ENCODE measurements at regions not wholly inside any gene's neighbourhood (a gene's known extent, or its start where the extent isn't known, plus 50 kb on each side); places are given as distances from the start of the nearest gene placed in this dataset.
A peak's percentile ranks its signal among the peaks of the same experiment; 100 is the strongest.
"Not testable (repeated sequence)": the region's sequence is repeated elsewhere in the genome, so short reads cannot be mapped to it uniquely, and the experiment has no call there.

DNA sequence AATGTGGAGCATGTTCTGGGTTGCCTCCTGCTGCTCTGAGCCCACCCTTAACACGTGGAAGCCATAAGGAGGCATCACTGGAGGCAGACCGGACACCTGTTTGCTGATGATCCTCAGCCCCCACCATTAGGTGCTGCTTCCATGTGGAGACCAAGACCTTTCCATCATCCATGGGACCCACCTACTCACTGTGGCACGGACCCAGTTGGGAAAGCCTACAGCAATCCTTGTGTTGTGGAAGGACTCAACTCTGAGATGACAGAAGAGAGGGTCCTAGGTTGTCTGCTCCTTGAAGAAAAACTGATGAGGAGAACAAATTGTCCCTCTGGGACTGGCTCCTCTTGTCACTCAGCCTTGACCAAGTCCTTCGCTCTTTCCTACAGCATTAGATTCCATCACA, 86.5 kb upstream of the RAB12 start:
- DNase-seq (ENCODE audit: low read depth, low spot score), result no peak
- Mint-ChIP-seq H3K27me3 (ENCODE audit: low read depth) (peaks cover 16% of the 10 kb centered on the region), H3K36me3 (ENCODE audit: low read depth) (no peaks in the 10 kb centered on the region), H3K27ac (ENCODE audit: unreplicated experiment) (no peak overlapping the region), H3K9me3 (peaks cover 2% of the 10 kb centered on the region), H3K4me1 (no peaks in the 10 kb centered on the region), H3K4me3 (no peak overlapping the region)
- TF ChIP-seq, protein P1, sequence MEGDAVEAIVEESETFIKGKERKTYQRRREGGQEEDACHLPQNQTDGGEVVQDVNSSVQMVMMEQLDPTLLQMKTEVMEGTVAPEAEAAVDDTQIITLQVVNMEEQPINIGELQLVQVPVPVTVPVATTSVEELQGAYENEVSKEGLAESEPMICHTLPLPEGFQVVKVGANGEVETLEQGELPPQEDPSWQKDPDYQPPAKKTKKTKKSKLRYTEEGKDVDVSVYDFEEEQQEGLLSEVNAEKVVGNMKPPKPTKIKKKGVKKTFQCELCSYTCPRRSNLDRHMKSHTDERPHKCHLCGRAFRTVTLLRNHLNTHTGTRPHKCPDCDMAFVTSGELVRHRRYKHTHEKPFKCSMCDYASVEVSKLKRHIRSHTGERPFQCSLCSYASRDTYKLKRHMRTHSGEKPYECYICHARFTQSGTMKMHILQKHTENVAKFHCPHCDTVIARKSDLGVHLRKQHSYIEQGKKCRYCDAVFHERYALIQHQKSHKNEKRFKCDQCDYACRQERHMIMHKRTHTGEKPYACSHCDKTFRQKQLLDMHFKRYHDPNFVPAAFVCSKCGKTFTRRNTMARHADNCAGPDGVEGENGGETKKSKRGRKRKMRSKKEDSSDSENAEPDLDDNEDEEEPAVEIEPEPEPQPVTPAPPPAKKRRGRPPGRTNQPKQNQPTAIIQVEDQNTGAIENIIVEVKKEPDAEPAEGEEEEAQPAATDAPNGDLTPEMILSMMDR (conservative IDR thresholded peaks at IDR 0.05), result no peak

DNA sequence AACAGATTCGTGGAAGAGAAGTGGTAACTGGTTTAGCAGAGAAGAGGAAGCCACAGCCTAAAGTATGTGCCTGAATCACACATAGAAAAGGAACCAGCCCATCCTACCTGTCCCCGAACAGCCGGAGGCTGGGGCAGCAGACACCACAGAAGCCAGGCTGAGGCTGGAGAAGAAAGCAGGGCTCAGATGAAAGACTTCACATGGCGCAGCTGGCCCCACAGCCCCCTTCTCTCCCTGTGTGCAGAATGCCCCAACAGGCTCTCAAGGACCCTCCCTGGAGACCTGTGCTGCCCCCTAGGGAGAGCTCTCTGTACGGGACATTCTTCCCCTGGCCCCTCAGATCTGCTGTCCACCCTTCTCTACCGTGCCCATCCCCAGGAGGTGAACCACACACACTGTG, 83.5 kb upstream of the RAB12 start:
- H3K36me3 Mint-ChIP-seq (ENCODE audit: low read depth), result no peaks in the 10 kb centered on the region
- peaks cover 16% of the 10 kb centered on the region for H3K27me3 Mint-ChIP-seq (ENCODE audit: low read depth)
- TF ChIP-seq, protein P1 (conservative IDR thresholded peaks at IDR 0.05), result no peak
- peaks cover 8% of the 10 kb centered on the region for H3K9me3 Mint-ChIP-seq
- no peaks in the 10 kb centered on the region for H3K4me1 Mint-ChIP-seq
- no peak overlapping the region for H3K4me3 Mint-ChIP-seq
- peak; percentile 14 for DNase-seq (ENCODE audit: low read depth, low spot score)
- no peak overlapping the region for H3K27ac Mint-ChIP-seq (ENCODE audit: unreplicated experiment)

DNA sequence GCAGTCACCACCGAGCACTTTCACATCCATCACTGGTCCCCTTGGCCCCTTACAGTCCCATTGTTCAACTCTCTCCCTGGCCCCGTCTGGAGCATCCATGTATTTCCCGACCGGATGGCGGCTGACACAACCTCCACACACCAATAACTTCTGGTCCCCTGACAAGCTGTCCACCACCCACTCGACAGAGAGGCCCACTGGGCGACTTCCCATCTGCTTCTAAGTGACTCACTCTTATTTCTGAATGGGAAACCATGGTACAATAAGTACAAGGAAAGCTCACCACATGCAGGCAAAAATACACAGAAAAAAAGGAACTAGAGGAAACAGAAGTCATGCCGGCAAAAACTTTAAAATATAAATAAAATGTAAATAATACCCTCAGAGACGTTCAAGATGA, 82.9 kb upstream of the RAB12 start:
- TF ChIP-seq, protein P1 (conservative IDR thresholded peaks at IDR 0.05), result no peak
- no peaks in the 10 kb centered on the region for H3K4me1 Mint-ChIP-seq
- no peak overlapping the region for H3K4me3 Mint-ChIP-seq

DNA sequence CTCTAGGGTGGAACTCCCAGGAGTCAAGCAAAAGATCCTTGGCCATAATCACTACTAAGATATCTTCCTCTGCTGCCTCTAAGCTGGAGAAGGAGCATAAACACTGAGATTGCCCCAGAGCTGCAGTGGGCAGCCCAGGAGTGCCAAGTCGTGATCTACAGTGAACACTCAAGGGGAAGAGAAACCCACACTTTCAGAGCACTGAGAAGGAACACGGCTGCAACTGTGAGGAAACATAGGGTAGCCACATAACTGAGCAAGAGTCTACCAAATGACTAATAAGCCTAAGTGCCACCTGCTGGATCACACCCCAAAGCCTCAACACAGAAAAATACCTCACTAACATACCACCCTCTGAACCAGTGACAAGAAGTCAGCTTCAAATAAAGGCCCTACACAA, 79.6 kb upstream of the RAB12 start:
- TF ChIP-seq, protein P1 (conservative IDR thresholded peaks at IDR 0.05), result no peak
- Mint-ChIP-seq H3K9me3 (peaks cover 25% of the 10 kb centered on the region), H3K36me3 (ENCODE audit: low read depth) (peaks cover 2% of the 10 kb centered on the region), H3K27ac (ENCODE audit: unreplicated experiment) (no peak overlapping the region), H3K4me3 (no peak overlapping the region), H3K4me1 (no peaks in the 10 kb centered on the region), H3K27me3 (ENCODE audit: low read depth) (peaks cover 4% of the 10 kb centered on the region)
- no peak for DNase-seq (ENCODE audit: low read depth, low spot score)

More for the DNA sequence above, 82.9 kb upstream of the RAB12 start:
- peaks cover 14% of the 10 kb centered on the region for H3K27me3 Mint-ChIP-seq (ENCODE audit: low read depth)
- DNase-seq (ENCODE audit: low read depth, low spot score), result no peak
- peaks cover 15% of the 10 kb centered on the region for H3K9me3 Mint-ChIP-seq
- no peak overlapping the region for H3K27ac Mint-ChIP-seq (ENCODE audit: unreplicated experiment)
- no peaks in the 10 kb centered on the region for H3K36me3 Mint-ChIP-seq (ENCODE audit: low read depth)

DNA sequence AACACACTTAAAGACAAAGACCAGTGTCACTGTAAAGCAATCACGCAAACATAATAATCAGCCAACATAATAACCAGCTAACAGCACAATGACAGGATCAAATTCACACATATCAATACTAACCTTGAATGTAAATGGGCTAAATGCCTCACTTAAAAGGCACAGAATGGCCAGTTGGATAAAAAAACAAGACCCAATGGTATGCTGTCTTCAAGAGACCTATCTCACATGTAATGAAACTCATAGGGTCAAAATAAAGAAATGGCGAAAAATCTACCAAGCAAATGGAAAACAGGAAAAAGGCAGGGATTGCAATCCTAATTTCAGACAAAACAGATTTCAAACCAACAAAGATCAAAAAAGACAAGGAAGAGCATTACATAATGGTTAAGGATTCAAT, 78.2 kb upstream of the RAB12 start:
- H3K27ac Mint-ChIP-seq (ENCODE audit: unreplicated experiment); H3K27me3 Mint-ChIP-seq (ENCODE audit: low read depth); DNase-seq (ENCODE audit: low read depth, low spot score); H3K4me3 Mint-ChIP-seq; H3K36me3 Mint-ChIP-seq (ENCODE audit: low read depth); H3K4me1 Mint-ChIP-seq: not testable (repeated sequence)
- H3K9me3 Mint-ChIP-seq, result peaks cover 25% of the 10 kb centered on the region

DNA sequence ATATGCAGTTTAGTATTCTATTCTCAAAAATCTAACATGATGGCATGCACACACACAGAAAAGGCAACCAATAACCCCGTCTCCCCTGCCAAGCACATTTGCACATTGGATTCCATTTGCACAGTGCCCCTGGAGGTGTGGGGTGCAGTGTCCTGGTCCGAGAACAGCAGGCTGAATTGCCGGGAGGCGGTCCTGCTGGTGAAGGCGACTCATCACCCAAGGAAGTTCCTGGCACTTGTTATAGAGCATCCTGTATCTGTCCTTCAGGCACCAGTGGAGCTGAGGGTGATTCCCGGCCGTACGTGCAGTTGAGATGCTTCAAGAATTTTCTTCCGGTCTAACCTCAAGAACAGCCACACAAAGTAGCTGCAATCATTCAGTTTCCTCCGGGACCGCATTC, 73.0 kb upstream of the RAB12 start:
- Mint-ChIP-seq H3K4me3 (no peak overlapping the region), H3K9me3 (peaks cover 11% of the 10 kb centered on the region), H3K36me3 (ENCODE audit: low read depth) (peaks cover 2% of the 10 kb centered on the region), H3K27ac (ENCODE audit: unreplicated experiment) (no peak overlapping the region), H3K27me3 (ENCODE audit: low read depth) (no peaks in the 10 kb centered on the region), H3K4me1 (peaks cover 4% of the 10 kb centered on the region)
- TF ChIP-seq, protein P1 (conservative IDR thresholded peaks at IDR 0.05), result no peak
- DNase-seq (ENCODE audit: low read depth, low spot score), result no peak
